OCI-LY7 (cell line): ENCODE measurements at regions not wholly inside any gene's neighbourhood (a gene's known extent, or its start where the extent isn't known, plus 50 kb on each side); places are given as distances from the start of the nearest gene placed in this dataset.

ENCODE experiments used
- BruUV-seq: library from RNA; stranded (reverse); fragments of 400-500 nt; replicated peaks from 2 replicates; lab custom pipeline; 2021; lab: Mats Ljungman, UMichigan
- CTCF ChIA-PET: fragments of 300-600 bp; sonication (Branson Sonifier 250); formaldehyde crosslinking; loops from one replicate; lab custom pipeline; 2022; ENCODE audit warnings: antibody characterized with exemption; ENCODE audit not compliant: unreplicated experiment; lab: Charles Lee
- POLR2A ChIA-PET: fragments of 300-600 bp; sonication (Branson Sonifier 250); formaldehyde crosslinking; loops from one replicate; lab custom pipeline; 2022; ENCODE audit warnings: antibody characterized with exemption; lab: Charles Lee
- DNase-seq: peaks from one replicate; pipeline ENCODE4 v3.0.0-alpha.2; 2015; ENCODE audit warnings: low spot score
- H2AFZ ChIP-seq: fragments of 200-600 bp; sonication (generic), shearing (Covaris generic); 2 replicates; pipeline ENCODE4 v1.6.1; 2014; ENCODE audit warnings: mild to moderate bottlenecking, antibody characterized with exemption, low read length, moderate library complexity
- H3K27ac ChIP-seq: fragments of 200-600 bp; sonication (generic); 2 replicates; pipeline ENCODE4 v1.5.1; 2014; ENCODE audit warnings: mixed run types, low read depth, mild to moderate bottlenecking, moderate library complexity, low read length, inconsistent platforms; ENCODE audit not compliant: poor library complexity, severe bottlenecking
- H3K36me3 ChIP-seq: fragments of 200-600 bp; sonication (generic); 2 replicates; pipeline ENCODE4 v1.6.1; 2014; ENCODE audit warnings: mild to moderate bottlenecking, antibody characterized with exemption, low read length, moderate library complexity, mixed read lengths; ENCODE audit not compliant: insufficient read depth
- H3K4me1 ChIP-seq: fragments of 200-600 bp; sonication (generic); 2 replicates; pipeline ENCODE4 v1.5.1; 2014; ENCODE audit warnings: mild to moderate bottlenecking, low read length; ENCODE audit not compliant: insufficient read depth, poor library complexity, severe bottlenecking
- H3K4me2 ChIP-seq: fragments of 200-600 bp; sonication (generic); 2 replicates; pipeline ENCODE4 v1.6.1; 2014; ENCODE audit warnings: mild to moderate bottlenecking, low read length
- H3K4me3 ChIP-seq: fragments of 200-600 bp; sonication (generic); 2 replicates; pipeline ENCODE4 v1.5.1; 2014; ENCODE audit warnings: mild to moderate bottlenecking, low read depth, low read length; ENCODE audit not compliant: poor library complexity, severe bottlenecking
- H3K79me2 ChIP-seq: fragments of 200-600 bp; sonication (generic); 2 replicates; pipeline ENCODE4 v1.6.1; 2016; ENCODE audit warnings: low read depth, mild to moderate bottlenecking, low read length, moderate library complexity, mixed read lengths; ENCODE audit not compliant: insufficient read depth
- H3K9me2 ChIP-seq: fragments of 200-600 bp; sonication (generic); 2 replicates; pipeline ENCODE4 v1.6.1; 2016; ENCODE audit warnings: mild to moderate bottlenecking, low read length, mixed read lengths; ENCODE audit not compliant: insufficient read depth
- H3K9me3 ChIP-seq: fragments of 200-600 bp; sonication (generic); 2 replicates; pipeline ENCODE4 v1.6.1; 2014; ENCODE audit warnings: mild to moderate bottlenecking, mixed run types, low read length, mixed read lengths
- H4K20me1 ChIP-seq: fragments of 200-600 bp; sonication (generic); 2 replicates; pipeline ENCODE4 v1.6.1; 2014; ENCODE audit warnings: mild to moderate bottlenecking, antibody characterized with exemption, low read length, moderate library complexity, mixed read lengths; ENCODE audit not compliant: insufficient read depth
- CTCF ChIP-seq: fragments of 200-600 bp; sonication (generic); conservative IDR thresholded peaks from 2 replicates; pipeline ENCODE4 v1.5.1; 2014; ENCODE audit warnings: mild to moderate bottlenecking, antibody characterized with exemption, low read length, moderate library complexity, mixed read lengths
- EZH2phosphoT487 ChIP-seq: fragments of 200-600 bp; sonication (generic); IDR thresholded peaks from 2 replicates; pipeline ENCODE4 v1.6.1; 2018; ENCODE audit warnings: low read depth, borderline replicate concordance, mild to moderate bottlenecking, mixed run types, antibody characterized with exemption, low read length, moderate library complexity, mixed read lengths
- intact Hi-C: fragments of 100-400 bp; cut with micrococcal nuclease; formaldehyde crosslinking; loops from one replicate; pipeline ENCODE4 v1.10.0; 2022; ENCODE audit not compliant: unreplicated experiment

DNA sequence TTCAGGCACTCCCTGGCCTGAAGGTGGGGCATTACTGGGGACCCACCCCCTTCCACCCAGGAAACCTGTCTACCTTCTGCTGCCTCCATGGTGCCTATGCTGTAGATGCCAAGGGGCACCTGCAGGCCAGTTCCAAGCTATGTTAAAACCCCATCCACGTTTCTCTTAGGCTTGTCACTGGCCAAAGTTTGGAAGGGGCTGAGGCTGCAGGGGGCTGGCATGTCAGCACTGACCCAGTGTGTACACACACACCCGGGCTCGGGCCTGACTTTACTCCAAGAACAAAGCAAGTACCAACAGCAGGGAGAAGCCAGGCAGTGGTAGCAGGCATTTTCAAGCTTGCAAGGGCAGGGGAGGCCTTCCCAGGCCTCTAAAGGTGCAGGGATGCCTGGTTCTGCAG is 53.8 kb upstream of the PCDH15 start:
- intact Hi-C loops = no loop called here
- CTCF ChIA-PET = no interaction called here
- Histone ChIP-seq H2AFZ (no peak overlapping the region), H3K9me3 (no peaks in the 10 kb centered on the region), H3K79me2 (no peaks in the 10 kb centered on the region), H3K36me3 (no peaks in the 10 kb centered on the region), H4K20me1 (no peaks in the 10 kb centered on the region), H3K4me2 (no peak overlapping the region), H3K4me1 (no peaks in the 10 kb centered on the region), H3K4me3 (no peak overlapping the region), H3K27ac (no peak overlapping the region), H3K9me2 (no peaks in the 10 kb centered on the region)
- TF ChIP-seq EZH2phosphoT487 (no peak), CTCF (no peak)
- POLR2A ChIA-PET = interaction anchor here (0.6 kb wide), 1 partner anchor 1074 kb away, joined by 3 read pairs; no protein-coding TSS in a partner anchor
- BruUV-seq = no TSS peak
- no peak for DNase-seq

GRCh38 chr10:54854389-54854788 is 53.4 kb upstream of the PCDH15 start:
- Histone ChIP-seq H3K79me2 (no peaks in the 10 kb centered on the region), H3K36me3 (no peaks in the 10 kb centered on the region), H3K27ac (no peak overlapping the region), H2AFZ (no peak overlapping the region), H3K9me3 (no peaks in the 10 kb centered on the region), H3K4me2 (no peak overlapping the region), H3K4me1 (no peaks in the 10 kb centered on the region), H4K20me1 (no peaks in the 10 kb centered on the region), H3K9me2 (no peaks in the 10 kb centered on the region), H3K4me3 (no peak overlapping the region)
- CTCF ChIA-PET = no interaction called here
- BruUV-seq = no TSS peak
- no peak for DNase-seq
- TF ChIP-seq CTCF (no peak), EZH2phosphoT487 (no peak)
- POLR2A ChIA-PET = no interaction called here
- intact Hi-C loops = no loop called here

DNA sequence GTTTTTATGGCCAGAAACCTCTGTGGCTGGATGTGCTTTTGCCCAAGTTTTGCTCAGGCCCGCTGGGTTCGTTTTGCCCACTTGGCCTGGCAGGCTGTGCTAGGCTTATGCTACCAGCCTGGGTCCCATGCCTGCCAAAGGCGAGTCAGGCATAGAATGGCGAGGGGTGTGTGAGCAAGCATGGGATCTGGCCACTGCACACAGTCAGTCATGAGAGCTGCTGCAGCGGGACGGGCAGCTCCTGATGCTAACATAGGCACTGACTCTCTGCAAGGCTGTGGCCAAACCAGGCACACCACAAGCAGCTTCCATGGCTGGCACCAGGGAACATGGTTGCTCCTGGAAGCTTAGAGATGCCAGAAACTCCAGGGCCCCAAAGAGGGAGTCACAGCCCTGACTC is 52.9 kb upstream of the PCDH15 start:
- Histone ChIP-seq H3K27ac (no peak overlapping the region), H3K4me2 (no peak overlapping the region), H3K79me2 (no peaks in the 10 kb centered on the region), H3K9me2 (no peaks in the 10 kb centered on the region), H2AFZ (no peak overlapping the region), H4K20me1 (no peaks in the 10 kb centered on the region), H3K4me1 (no peaks in the 10 kb centered on the region), H3K4me3 (no peak overlapping the region), H3K36me3 (no peaks in the 10 kb centered on the region), H3K9me3 (no peaks in the 10 kb centered on the region)
- ChIA-PET CTCF (no interaction called here), POLR2A (no interaction called here)
- TF ChIP-seq EZH2phosphoT487 (no peak), CTCF (no peak)
- DNase-seq = no peak
- BruUV-seq = no TSS peak
- intact Hi-C loops = no loop called here
